ENCODE measurements at regions not wholly inside any gene's neighbourhood (a gene's known extent, or its start where the extent isn't known, plus 50 kb on each side); places are given as distances from the start of the nearest gene placed in this dataset.

GRCh38 chr3:153289334-153289808 is 127.3 kb downstream of the RAP2B start:
- H3K4me1 ChIP-seq (replicated peaks in 1 of 2), result peaks cover 0 to 12% of the 10 kb centered on the region in 2 donors
- intact Hi-C loops (cut with DNase I), result no loop called here

DNA sequence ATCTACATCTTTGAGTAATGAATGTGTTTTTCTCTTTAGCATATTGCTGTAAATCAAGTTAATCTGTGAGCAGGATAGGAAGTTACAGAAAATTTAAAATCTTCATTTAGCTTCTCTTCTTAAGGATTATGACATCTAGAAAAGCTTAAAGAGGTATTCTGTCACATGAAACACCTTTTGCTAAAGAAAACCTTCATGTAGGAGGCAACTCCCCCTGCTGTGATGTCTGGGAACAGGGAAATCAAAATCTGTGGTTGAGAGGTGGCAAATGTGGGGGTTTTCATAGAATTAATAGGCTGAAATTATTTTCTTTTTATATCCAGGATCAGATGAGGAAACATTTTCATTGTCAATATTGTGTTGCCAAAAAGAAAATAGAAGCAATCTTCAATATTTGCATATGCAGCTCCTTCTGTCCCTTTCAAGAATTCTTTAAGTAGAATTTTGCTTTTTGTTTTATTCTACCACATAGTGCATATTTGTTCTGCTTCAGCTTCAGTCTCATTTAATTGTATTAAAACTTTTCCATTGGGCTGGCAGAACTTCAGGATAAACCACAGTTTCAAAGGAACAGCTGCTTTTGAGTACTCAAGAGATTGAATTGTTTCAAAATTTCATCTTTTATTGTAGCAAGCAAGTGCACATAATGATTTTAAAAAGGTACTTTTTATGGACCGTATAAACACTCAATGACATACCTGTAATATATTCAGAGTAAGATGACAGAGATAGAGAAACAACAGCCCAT is 128.4 kb downstream of the RAP2B start:
- no peak overlapping the region for H3K27ac ChIP-seq
- intact Hi-C loops (cut with DNase I), result no loop called here

More at GRCh38 chr3:153289334-153289808, 127.3 kb downstream of the RAP2B start:
- no peaks in the 10 kb centered on the region for H3K9me3 ChIP-seq (replicated peaks in 1 of 3)
- no peaks in the 10 kb centered on the region for H3K36me3 ChIP-seq (replicated peaks in 1 of 2)
- TF ChIP-seq, protein P1, sequence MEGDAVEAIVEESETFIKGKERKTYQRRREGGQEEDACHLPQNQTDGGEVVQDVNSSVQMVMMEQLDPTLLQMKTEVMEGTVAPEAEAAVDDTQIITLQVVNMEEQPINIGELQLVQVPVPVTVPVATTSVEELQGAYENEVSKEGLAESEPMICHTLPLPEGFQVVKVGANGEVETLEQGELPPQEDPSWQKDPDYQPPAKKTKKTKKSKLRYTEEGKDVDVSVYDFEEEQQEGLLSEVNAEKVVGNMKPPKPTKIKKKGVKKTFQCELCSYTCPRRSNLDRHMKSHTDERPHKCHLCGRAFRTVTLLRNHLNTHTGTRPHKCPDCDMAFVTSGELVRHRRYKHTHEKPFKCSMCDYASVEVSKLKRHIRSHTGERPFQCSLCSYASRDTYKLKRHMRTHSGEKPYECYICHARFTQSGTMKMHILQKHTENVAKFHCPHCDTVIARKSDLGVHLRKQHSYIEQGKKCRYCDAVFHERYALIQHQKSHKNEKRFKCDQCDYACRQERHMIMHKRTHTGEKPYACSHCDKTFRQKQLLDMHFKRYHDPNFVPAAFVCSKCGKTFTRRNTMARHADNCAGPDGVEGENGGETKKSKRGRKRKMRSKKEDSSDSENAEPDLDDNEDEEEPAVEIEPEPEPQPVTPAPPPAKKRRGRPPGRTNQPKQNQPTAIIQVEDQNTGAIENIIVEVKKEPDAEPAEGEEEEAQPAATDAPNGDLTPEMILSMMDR (IDR thresholded peaks at IDR 0.05), result no peak
- TF ChIP-seq POLR2A (IDR thresholded peaks at IDR 0.05), result no peak
- no peaks in the 10 kb centered on the region for H3K27me3 ChIP-seq
- no peak overlapping the region for H3K4me3 ChIP-seq
- DNase-seq, result no peak
- WGBS, 4 donors, result 72 to 77% (median 76%) methylated on average over 3 of the region's 3 CpGs
- no peak overlapping the region for H3K27ac ChIP-seq

DNA sequence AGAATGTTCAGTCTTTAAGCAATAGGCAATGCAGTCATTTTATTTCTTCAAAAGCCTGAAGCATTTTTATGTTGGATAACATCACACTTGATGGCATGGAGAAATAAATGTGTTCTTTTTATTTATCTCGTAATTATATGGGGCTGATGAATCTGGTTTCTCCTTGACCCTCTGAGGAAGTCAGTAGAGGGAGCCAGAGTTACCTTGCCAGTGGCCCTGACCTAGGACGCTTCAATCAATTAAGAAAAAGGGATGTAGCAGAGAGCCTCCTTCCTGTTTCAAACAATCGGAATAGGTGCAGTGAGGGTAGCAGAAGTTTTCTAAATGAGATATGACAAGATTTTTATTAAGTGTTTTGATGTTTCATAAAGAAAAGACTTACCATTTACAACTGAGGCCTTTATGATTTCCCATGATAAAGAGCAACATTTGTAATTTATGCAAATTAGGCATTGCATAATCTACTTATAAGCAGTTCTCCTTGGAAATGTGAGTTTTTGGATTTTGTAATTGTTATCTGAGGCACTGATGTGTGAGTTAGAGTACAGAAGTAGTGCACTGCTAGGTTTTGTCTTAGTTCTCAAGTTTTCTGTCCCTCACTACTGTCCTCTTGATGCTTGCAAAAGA is 129.1 kb downstream of the RAP2B start:
- H3K27me3 ChIP-seq, result no peaks in the 10 kb centered on the region
- H3K36me3 ChIP-seq (replicated peaks in 1 of 2), result no peaks in the 10 kb centered on the region
- H3K27ac ChIP-seq, result no peak overlapping the region
- intact Hi-C loops (cut with DNase I), result no loop called here
- no peak for DNase-seq
- WGBS, 4 donors, result 31 to 41% (median 33%) methylated on average over 3 of the region's 3 CpGs
- H3K4me3 ChIP-seq, result no peak overlapping the region
- H3K9me3 ChIP-seq (replicated peaks in 1 of 3), result no peaks in the 10 kb centered on the region
- H3K4me1 ChIP-seq (replicated peaks in 1 of 2), result no peaks in the 10 kb centered on the region
- TF ChIP-seq, protein P1 (IDR thresholded peaks at IDR 0.05), result peak in 2 of 6 experiments; percentile 10 to 16
- TF ChIP-seq POLR2A (IDR thresholded peaks at IDR 0.05), result no peak

More for the DNA sequence above, 128.4 kb downstream of the RAP2B start:
- Histone ChIP-seq H3K9me3 (replicated peaks in 1 of 3) (no peaks in the 10 kb centered on the region), H3K27me3 (no peaks in the 10 kb centered on the region), H3K4me1 (replicated peaks in 1 of 2) (peaks cover 0 to 2% of the 10 kb centered on the region in 2 donors), H3K36me3 (replicated peaks in 1 of 2) (no peaks in the 10 kb centered on the region), H3K4me3 (no peak overlapping the region)
- DNase-seq, result no peak
- TF ChIP-seq, protein P1 (IDR thresholded peaks at IDR 0.05), result peak in 1 of 6 experiments; percentile 6
- no peak for TF ChIP-seq POLR2A (IDR thresholded peaks at IDR 0.05)
- 38 to 71% (median 59%) methylated on average over 1 of the region's 1 CpG for WGBS, 4 donors

- Histone ChIP-seq H3K27me3 (no peaks in the 10 kb centered on the region), H3K9me3 (replicated peaks in 1 of 3) (peaks cover 0 to 4% (median 0%) of the 10 kb centered on the region in 3 donors), H3K36me3 (replicated peaks in 1 of 2) (no peaks in the 10 kb centered on the region), H3K4me3 (no peak overlapping the region), H3K27ac (no peak overlapping the region), H3K4me1 (replicated peaks in 1 of 2) (no peaks in the 10 kb centered on the region)
- intact Hi-C loops (cut with DNase I), result no loop called here
- no peak for DNase-seq
- TF ChIP-seq, protein P1 (IDR thresholded peaks at IDR 0.05), result no peak
- no peak for TF ChIP-seq POLR2A (IDR thresholded peaks at IDR 0.05)
- WGBS, 4 donors, result 44 to 56% (median 49%) methylated on average over 5 of the region's 5 CpGs
Measured at GRCh38 chr3:153293265-153293664, 131.2 kb downstream of the RAP2B start.

Measured in adrenal gland (tissue), 9 donors.